Renal pelvis (tissue), 1 donor: ENCODE measurements at regions not wholly inside any gene's neighbourhood (a gene's known extent, or its start where the extent isn't known, plus 50 kb on each side); places are given as distances from the start of the nearest gene placed in this dataset.
"Not testable (repeated sequence)": the region's sequence is repeated elsewhere in the genome, so short reads cannot be mapped to it uniquely, and the experiment has no call there.

ENCODE experiments used
- DNase-seq: peaks from one replicate; pipeline ENCODE4 v3.0.0-alpha.2; 2013

DNA sequence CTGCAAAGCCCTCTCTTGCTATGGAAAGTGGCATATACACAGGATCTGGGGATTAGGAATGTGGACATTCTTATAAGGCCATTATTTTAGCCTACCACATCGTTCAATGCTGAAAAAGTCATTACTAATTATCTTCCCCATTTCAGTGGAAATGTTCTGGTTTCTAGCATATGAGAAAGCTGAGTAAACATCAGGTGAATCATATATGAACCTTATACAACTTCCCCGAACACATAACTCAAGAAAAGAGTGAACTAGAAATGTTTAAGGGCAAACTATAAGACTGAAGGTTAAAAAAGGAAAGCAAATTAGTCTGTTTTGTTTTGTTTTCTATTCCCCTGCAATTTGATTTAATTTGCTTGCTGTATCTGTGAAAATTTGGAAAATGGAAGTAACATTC, 62.5 kb upstream of the SEC22B start:
- DNase-seq, result not testable (repeated sequence)

DNA sequence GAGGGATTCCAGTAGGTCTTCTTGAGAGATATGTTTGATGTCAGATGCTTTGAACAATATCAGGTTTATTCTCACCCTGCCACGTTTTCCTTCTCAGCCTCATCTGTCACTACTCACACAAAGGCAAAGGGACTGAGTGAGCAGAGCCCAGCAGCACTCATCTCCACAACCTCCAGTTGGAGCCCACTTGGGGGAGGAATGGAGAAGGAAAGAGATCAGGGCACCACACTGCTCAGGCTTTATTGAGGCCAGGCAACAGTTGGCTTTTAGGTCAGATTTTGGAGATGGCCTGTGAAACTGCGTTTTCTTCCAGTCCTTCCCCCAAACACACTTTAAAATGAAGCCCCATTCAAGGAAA, 57.3 kb upstream of the SEC22B start:
- not testable (repeated sequence) for DNase-seq

DNA sequence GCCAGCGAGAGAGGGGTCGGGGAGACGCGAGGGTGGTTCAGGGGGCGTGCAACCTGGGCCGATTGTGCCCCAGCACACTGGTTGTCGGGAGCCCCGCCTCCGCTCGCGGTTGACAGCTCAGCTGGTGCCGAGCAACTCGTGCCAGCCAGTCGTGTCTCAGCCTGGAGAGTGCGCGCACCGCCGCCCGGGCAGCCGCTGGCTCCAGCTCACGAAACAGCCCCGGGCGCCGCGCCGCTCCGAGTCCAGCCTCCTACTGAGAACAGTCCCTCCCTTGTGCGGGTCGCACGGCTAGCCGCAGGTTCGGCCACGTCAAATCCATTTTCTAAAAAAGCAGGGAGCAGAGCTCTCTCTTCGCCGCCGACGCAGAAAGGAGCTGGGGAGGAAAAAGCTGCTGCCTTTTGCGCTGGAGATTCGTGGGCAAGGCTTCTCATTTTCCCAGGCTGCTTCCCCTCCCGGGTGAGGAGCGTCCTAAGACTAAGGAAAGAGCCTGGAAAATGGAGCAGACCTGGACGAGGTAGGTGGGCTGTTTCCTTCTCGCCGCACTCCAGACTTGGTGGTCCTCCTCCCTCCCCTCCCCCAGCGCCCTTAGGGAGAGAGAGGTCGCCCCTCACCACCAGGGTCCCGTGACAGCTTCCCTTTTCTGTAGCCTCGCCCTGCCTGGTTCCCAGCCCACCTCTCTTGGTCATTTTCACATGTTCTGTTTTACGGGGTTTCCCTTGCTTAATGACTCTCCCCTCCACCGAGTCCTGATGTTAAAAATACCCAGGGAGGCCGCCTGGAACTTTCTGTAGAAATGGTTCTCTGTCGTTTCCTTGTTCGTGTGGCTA, 56.7 kb upstream of the SEC22B start:
- not testable (repeated sequence) for DNase-seq

DNA sequence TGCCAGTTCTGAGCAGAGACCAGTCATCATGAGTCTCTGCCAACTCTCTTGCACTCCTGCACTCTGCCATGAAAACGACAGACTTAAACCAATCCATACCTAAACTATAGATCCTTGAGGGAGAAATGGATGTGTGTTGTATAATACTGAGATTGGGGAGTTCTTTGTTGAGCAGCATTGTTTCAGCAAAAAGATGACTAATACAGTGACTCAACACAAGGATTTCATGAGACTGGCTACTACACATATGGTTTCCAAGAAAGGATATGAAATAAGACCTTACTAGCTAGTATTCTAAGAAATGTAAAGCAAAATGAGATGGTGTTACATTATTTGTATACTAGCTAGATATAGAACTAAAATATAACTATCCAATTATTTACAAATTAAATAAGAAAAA, 53.5 kb upstream of the SEC22B start:
- not testable (repeated sequence) for DNase-seq
